ENCODE measurements at regions not wholly inside any gene's neighbourhood (a gene's known extent, or its start where the extent isn't known, plus 50 kb on each side); places are given as distances from the start of the nearest gene placed in this dataset.

DNA sequence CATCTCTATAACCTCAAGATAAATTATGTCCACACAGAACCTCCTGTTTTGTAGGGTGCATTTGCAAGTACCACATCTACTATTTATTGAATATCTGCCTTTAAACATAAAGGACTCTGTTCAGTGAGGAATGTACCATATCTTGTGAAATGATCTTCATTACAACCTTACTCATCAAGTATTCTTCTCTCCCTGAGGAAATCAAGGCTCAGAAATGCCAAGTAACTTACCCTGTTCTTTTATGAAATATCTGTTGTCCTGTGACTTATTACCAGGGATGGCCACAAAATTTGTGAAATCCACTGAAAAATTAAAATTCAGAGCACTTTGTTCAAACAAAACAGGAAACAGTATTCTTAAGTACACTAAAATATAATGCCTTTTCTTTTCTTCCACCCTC is 366.7 kb downstream of the GALC start:
- Histone ChIP-seq H3K9ac (ENCODE audit: extremely low read depth, low read length, poor library complexity, severe bottlenecking) (no peak overlapping the region), H3K4me3 (ENCODE audit: low read length) (no peak overlapping the region), H3K27ac (ENCODE audit: low read depth, low read length) (no peak overlapping the region), H3K36me3 (ENCODE audit: control insufficient read depth, insufficient read depth, low read length) (no peaks in the 10 kb centered on the region), H3K27me3 (ENCODE audit: control insufficient read depth, insufficient read depth, low read length, poor library complexity, severe bottlenecking) (no peaks in the 10 kb centered on the region), H3K4me1 (ENCODE audit: control insufficient read depth, insufficient read depth, low read length) (peaks cover 3% of the 10 kb centered on the region), H3K9me3 (ENCODE audit: control insufficient read depth, low read length) (peaks cover 24% of the 10 kb centered on the region)
- Mint-ChIP-seq H3K9me3 (peaks cover 22% of the 10 kb centered on the region), H3K27me3 (ENCODE audit: insufficient read depth) (no peaks in the 10 kb centered on the region), H3K4me1 (peaks cover 4% of the 10 kb centered on the region), H3K36me3 (ENCODE audit: low read depth) (no peaks in the 10 kb centered on the region), H3K27ac (no peak overlapping the region), H3K4me3 (no peak overlapping the region)
- TF ChIP-seq, protein P1, sequence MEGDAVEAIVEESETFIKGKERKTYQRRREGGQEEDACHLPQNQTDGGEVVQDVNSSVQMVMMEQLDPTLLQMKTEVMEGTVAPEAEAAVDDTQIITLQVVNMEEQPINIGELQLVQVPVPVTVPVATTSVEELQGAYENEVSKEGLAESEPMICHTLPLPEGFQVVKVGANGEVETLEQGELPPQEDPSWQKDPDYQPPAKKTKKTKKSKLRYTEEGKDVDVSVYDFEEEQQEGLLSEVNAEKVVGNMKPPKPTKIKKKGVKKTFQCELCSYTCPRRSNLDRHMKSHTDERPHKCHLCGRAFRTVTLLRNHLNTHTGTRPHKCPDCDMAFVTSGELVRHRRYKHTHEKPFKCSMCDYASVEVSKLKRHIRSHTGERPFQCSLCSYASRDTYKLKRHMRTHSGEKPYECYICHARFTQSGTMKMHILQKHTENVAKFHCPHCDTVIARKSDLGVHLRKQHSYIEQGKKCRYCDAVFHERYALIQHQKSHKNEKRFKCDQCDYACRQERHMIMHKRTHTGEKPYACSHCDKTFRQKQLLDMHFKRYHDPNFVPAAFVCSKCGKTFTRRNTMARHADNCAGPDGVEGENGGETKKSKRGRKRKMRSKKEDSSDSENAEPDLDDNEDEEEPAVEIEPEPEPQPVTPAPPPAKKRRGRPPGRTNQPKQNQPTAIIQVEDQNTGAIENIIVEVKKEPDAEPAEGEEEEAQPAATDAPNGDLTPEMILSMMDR (conservative IDR thresholded peaks at IDR 0.05), result no peak
- no peak for DNase-seq

DNA sequence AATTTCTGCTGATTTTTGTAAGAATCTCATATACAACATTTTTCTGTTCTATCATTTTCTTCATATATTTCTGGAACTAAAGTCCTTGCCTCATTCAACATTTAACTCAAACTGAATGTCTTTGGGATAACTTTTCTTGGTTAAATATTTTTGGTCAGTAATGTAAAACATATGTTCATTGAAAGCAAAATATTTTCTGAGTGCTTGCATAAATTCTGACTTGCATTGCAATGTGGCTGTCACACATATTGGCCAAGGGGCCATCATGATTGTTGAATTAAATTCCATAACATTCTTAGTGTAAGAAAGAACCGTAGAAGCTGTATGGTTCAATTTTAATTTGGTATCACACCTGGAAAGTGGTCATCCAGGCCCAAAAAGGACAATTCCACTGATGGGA is 369.4 kb downstream of the GALC start:
- Histone ChIP-seq H3K27ac (ENCODE audit: low read depth, low read length) (no peak overlapping the region), H3K36me3 (ENCODE audit: control insufficient read depth, insufficient read depth, low read length) (no peaks in the 10 kb centered on the region), H3K27me3 (ENCODE audit: control insufficient read depth, insufficient read depth, low read length, poor library complexity, severe bottlenecking) (no peaks in the 10 kb centered on the region), H3K4me1 (ENCODE audit: control insufficient read depth, insufficient read depth, low read length) (no peaks in the 10 kb centered on the region), H3K9ac (ENCODE audit: extremely low read depth, low read length, poor library complexity, severe bottlenecking) (no peak overlapping the region), H3K4me3 (ENCODE audit: low read length) (no peak overlapping the region), H3K9me3 (ENCODE audit: control insufficient read depth, low read length) (peaks cover 48% of the 10 kb centered on the region)
- Mint-ChIP-seq H3K36me3 (ENCODE audit: low read depth) (peaks cover 7% of the 10 kb centered on the region), H3K4me3 (no peak overlapping the region), H3K27ac (no peak overlapping the region), H3K4me1 (no peaks in the 10 kb centered on the region), H3K9me3 (peaks cover 44% of the 10 kb centered on the region), H3K27me3 (ENCODE audit: insufficient read depth) (no peaks in the 10 kb centered on the region)
- WGBS, 2 experiments (ENCODE audit: insufficient coverage in 1 of 2, insufficient read length in 1 of 2), result 96% methylated on average over 1 of the region's 1 CpG; no CpG with 5 or more reads in 1 of the 2 experiments
- TF ChIP-seq, protein P1 (conservative IDR thresholded peaks at IDR 0.05), result no peak
- no peak for DNase-seq

DNA sequence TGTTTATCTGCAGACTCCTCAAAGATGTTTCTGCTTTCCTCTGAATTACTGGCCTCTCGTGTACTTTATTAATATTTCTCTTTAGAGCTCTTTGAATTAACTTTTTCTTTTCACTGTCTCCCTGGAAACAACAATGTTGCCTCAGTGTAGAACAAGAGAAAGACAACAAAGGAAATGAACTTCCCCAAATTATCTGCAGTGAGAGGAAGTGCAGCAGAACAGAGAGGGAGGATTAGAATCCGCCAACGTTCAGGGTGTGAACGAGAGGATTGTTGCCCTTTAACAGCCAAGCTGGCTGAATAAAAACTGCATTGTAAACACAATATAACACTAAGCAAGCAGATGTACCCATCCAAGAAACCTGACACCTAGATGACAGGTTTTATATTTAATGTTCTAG is 375.9 kb downstream of the GALC start:
- Mint-ChIP-seq H3K27me3 (ENCODE audit: insufficient read depth) (no peaks in the 10 kb centered on the region), H3K4me3 (no peak overlapping the region), H3K9me3 (peaks cover 40% of the 10 kb centered on the region), H3K4me1 (peaks cover 13% of the 10 kb centered on the region), H3K36me3 (ENCODE audit: low read depth) (peaks cover 7% of the 10 kb centered on the region), H3K27ac (no peak overlapping the region)
- WGBS, 2 experiments (ENCODE audit: insufficient coverage in 1 of 2, insufficient read length in 1 of 2), result 88% methylated on average over 4 of the region's 4 CpGs; no CpG with 5 or more reads in 1 of the 2 experiments
- H3K27me3 ChIP-seq (ENCODE audit: control insufficient read depth, insufficient read depth, low read length, poor library complexity, severe bottlenecking), result no peaks in the 10 kb centered on the region
- TF ChIP-seq, protein P1 (conservative IDR thresholded peaks at IDR 0.05), result no peak
- DNase-seq, result no peak
- H3K36me3 ChIP-seq (ENCODE audit: control insufficient read depth, insufficient read depth, low read length), result no peaks in the 10 kb centered on the region
- H3K9me3 ChIP-seq (ENCODE audit: control insufficient read depth, low read length), result peaks cover 48% of the 10 kb centered on the region
- H3K27ac ChIP-seq (ENCODE audit: low read depth, low read length), result no peak overlapping the region
- H3K4me1 ChIP-seq (ENCODE audit: control insufficient read depth, insufficient read depth, low read length), result no peaks in the 10 kb centered on the region
- peak overlapping the region; percentile 5 for H3K4me3 ChIP-seq (ENCODE audit: low read length)
- H3K9ac ChIP-seq (ENCODE audit: extremely low read depth, low read length, poor library complexity, severe bottlenecking), result no peak overlapping the region

Measured in endodermal cell (in vitro differentiated cells).